Fibroblast of pulmonary artery (primary cell): ENCODE measurements at regions not wholly inside any gene's neighbourhood (a gene's known extent, or its start where the extent isn't known, plus 50 kb on each side); places are given as distances from the start of the nearest gene placed in this dataset.

Experiments used
- DNase-seq: peaks from one replicate; pipeline ENCODE4 v3.0.0-alpha.2; 2010; ENCODE audit warnings: low read depth
- H3K4me3 ChIP-seq: replicated peaks from 2 replicates; pipeline ENCODE4 v1.5.1; 2011; ENCODE audit warnings: low read depth, mild to moderate bottlenecking, control low read depth, low read length, moderate library complexity
- TF ChIP-seq, protein P1 (sequence below): IDR thresholded peaks from 2 replicates; pipeline ENCODE4 v1.5.1; 2011; ENCODE audit warnings: mild to moderate bottlenecking, control low read depth, low read length, inconsistent platforms; ENCODE audit errors: missing control alignments

DNA sequence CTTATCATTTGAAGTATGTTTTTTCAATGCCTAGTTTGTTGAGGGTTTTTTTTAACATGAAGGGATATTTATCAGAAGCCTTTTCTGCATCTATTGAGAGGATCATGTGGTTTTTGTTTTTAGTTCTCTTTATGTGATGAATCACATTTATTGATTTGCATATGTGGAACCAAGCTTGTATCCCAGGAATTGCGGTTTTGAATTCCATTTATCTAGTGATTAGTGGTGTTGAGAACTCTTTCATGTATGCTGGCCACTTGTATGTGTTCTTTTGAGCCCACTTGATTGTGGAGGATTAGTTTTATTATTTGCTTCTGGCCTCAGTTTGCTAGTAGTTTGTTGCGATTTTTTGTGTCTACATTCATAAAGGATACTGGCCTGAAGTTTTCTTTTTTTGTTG lies 85.0 kb upstream of the CNKSR2 start:
- DNase-seq = no peak
- TF ChIP-seq, protein P1, sequence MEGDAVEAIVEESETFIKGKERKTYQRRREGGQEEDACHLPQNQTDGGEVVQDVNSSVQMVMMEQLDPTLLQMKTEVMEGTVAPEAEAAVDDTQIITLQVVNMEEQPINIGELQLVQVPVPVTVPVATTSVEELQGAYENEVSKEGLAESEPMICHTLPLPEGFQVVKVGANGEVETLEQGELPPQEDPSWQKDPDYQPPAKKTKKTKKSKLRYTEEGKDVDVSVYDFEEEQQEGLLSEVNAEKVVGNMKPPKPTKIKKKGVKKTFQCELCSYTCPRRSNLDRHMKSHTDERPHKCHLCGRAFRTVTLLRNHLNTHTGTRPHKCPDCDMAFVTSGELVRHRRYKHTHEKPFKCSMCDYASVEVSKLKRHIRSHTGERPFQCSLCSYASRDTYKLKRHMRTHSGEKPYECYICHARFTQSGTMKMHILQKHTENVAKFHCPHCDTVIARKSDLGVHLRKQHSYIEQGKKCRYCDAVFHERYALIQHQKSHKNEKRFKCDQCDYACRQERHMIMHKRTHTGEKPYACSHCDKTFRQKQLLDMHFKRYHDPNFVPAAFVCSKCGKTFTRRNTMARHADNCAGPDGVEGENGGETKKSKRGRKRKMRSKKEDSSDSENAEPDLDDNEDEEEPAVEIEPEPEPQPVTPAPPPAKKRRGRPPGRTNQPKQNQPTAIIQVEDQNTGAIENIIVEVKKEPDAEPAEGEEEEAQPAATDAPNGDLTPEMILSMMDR = no peak
- no peak overlapping the region for H3K4me3 ChIP-seq

DNA sequence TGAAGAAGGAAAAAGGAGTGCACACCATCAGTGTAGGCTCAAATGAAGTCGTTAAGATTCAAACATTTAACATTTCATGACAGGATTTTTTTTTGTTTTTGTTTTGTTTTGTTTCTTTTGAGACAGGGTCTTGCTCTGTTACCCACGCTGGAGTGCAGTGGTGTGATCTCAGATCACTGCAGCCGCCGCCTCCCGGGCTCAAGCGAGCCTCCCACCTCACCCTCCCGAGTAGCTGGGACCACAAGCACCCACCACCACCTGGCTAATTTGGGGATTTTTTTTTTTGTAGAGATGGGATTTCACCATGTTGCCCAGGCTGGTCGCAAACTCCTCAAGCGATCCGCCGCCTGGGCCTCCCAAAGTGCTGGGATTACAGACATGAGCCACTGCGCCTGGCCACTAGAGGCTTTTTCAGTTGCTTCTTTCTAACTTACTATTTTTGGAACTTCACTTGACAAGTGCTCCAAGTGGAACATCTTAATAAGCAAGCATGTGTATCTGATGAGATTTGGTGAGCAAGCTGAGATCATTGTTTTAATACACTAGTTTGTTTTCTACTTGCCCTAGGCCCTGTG lies 78.9 kb upstream of the CNKSR2 start:
- TF ChIP-seq, protein P1 = no peak
- no peak for DNase-seq
- H3K4me3 ChIP-seq = no peak overlapping the region

DNA sequence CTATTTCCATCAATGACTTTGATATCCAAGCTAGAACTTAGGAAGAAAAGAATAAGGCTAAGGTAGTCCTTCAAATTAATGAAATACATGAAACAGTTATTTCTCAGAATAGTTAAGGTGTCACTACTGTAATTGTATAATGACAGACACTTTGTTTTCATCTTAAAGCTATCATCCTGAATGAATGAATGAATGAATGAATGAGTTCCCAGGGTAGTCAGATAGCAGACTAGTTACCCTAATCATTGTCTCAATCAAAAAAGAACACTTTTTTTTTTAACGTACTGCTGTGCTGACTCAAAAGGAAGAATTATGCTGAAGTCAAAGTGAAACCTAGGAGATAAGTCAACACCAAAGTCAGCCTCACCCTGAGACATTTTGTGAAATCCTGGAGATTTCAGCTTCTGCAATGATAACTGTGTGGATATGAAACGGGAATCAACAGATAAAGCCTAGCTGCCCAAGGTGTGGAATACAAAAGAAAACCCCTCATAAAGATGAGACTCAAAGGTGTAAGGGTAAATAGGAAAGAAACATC lies 68.3 kb upstream of the CNKSR2 start:
- TF ChIP-seq, protein P1 = no peak
- DNase-seq = no peak
- no peak overlapping the region for H3K4me3 ChIP-seq

DNA sequence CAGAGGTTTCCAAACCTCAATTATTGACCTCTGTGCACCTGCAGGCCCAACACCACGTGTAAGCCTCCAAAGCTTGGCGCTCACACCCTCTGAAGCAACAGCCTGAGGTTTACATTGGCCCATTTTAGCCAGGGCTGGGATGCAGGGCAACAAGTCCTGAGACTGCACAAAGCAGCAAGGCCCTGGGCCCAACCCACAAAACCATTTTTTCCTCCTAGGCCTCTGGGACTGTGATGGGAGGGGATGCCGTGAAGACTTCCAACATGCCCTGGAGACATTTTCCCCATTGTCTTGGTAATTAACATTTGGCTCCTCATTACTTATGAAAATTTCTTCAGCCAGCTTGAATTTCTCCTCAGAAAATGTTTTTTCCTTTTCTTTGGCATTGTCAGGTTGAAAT lies 54.9 kb upstream of the CNKSR2 start:
- DNase-seq = no peak
- TF ChIP-seq, protein P1 = no peak
- H3K4me3 ChIP-seq = no peak overlapping the region
